Body of pancreas (tissue), 4 donors: ENCODE measurements at regions not wholly inside any gene's neighbourhood (a gene's known extent, or its start where the extent isn't known, plus 50 kb on each side); places are given as distances from the start of the nearest gene placed in this dataset.
A peak's percentile ranks its signal among the peaks of the same experiment; 100 is the strongest.

Experiments used
- ATAC-seq: fragments of 150-250 bp; one replicate; pipeline ENCODE4 v1.9.1; 2016
- DNase-seq, 4 donors: peaks; one replicate each; pipeline ENCODE4 v3.0.0-alpha.2; 2019
- H3K27ac ChIP-seq, 4 donors: fragments of 200-600 bp; sonication (generic); 1 replicate in 3 of 4; 2 replicates in 1 of 4; pipeline versions ENCODE4 v1.5.1 to v1.6.1; 2016 to 2019; ENCODE audit warnings: mild to moderate bottlenecking in 1 of 4, mixed read lengths in 1 of 4, moderate library complexity in 1 of 4
- H3K27me3 ChIP-seq, 2 donors: fragments of 200-600 bp; sonication (generic); one replicate each; pipeline ENCODE4 v1.6.0; 2016; ENCODE audit warnings: mild to moderate bottlenecking in 1 of 2
- H3K36me3 ChIP-seq, 2 donors: fragments of 200-600 bp; sonication (generic); replicated peaks in 1 of 2; 2 replicates each; pipeline ENCODE4 v1.5.1; 2016; ENCODE audit warnings: low read depth in 2 of 2; ENCODE audit not compliant: insufficient read depth in 1 of 2
- H3K4me1 ChIP-seq: fragments of 200-600 bp; sonication (generic); one replicate; pipeline ENCODE4 v1.6.0; 2016
- H3K4me3 ChIP-seq, 2 donors: fragments of 200-600 bp; sonication (generic); 1 replicate in 1 of 2; 2 replicates in 1 of 2; pipeline ENCODE4 v1.5.1; 2016 to 2019
- H3K9me3 ChIP-seq, 3 donors: fragments of 200-600 bp; sonication (generic); 1 replicate in 2 of 3; 2 replicates in 1 of 3; pipeline ENCODE4 v1.5.1; 2016
- POLR2A ChIP-seq, 3 donors: fragments of 450-650 bp; IDR thresholded peaks; one replicate each; pipeline ENCODE4 v1.6.1; 2016; ENCODE audit warnings: antibody characterized with exemption in 3 of 3, mild to moderate bottlenecking in 2 of 3
- WGBS, 2 donors: methylation state at CpG; one replicate each; pipeline ENCODE4 v1.1.5; 2017; 5-methylcytosine and 5-hydroxymethylcytosine counted together
- intact Hi-C: fragments of 100-400 bp; cut with DNase I; formaldehyde crosslinking; loops from one replicate; pipeline ENCODE4 v1.15.1; 2023
- TF ChIP-seq, protein P1 (sequence below), 7 experiments: fragments of 450-650 bp in 4 of 7; fragments of 200-600 bp in 3 of 7; sonication (generic) in 3 of 7; IDR thresholded peaks; one replicate each; pipeline ENCODE4 v1.5.1; 2016 to 2019; ENCODE audit warnings: antibody characterized with exemption in 7 of 7

DNA sequence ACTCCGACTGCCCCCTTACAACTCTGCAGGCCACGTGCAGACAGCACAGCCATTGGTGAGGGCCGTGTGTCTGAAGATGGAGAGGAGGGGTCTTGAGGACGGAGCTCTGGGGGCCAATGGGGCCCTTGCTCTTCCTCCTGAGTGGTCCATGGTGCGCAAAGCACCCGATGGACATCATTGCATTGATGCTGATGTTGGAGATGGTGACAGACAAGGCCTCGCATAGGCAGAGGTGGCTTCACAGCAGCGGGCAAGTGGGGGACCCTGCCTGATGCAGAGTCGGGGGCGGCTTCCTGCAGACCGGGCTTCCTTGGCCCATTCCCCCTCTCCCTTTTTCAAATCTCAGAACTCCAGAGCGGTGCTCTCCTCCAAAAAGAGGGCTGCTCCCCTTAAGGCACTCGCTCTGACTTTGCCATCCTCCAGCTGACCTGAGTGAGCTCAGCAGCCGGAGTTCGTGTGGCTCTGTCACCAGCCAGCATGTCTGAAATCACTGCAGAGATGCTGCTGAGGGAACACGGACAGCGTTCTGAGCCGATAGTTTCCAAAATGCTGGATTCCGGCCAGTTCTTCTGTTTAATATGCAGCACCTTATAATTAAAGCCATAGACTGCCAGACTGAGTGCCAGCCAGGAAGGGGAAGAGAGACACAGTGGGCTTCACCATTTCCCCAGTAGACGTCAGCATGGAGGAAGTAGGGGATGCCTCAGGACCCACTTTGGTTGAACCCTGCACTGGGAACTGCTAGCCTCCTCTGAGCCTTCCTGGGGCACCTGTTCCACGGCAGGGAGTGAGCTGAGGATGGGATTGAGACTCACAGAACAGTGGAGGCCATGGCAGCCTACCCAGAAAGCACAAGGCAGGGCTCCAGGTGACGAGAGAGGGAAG is 278.2 kb downstream of the BRD1 start:
- H3K4me1 ChIP-seq, result no peaks in the 10 kb centered on the region
- no peak overlapping the region for H3K4me3 ChIP-seq
- peak in 2 of 4 donors; percentile 2 to 4 for DNase-seq
- no peak overlapping the region for H3K27ac ChIP-seq
- TF ChIP-seq, protein P1, sequence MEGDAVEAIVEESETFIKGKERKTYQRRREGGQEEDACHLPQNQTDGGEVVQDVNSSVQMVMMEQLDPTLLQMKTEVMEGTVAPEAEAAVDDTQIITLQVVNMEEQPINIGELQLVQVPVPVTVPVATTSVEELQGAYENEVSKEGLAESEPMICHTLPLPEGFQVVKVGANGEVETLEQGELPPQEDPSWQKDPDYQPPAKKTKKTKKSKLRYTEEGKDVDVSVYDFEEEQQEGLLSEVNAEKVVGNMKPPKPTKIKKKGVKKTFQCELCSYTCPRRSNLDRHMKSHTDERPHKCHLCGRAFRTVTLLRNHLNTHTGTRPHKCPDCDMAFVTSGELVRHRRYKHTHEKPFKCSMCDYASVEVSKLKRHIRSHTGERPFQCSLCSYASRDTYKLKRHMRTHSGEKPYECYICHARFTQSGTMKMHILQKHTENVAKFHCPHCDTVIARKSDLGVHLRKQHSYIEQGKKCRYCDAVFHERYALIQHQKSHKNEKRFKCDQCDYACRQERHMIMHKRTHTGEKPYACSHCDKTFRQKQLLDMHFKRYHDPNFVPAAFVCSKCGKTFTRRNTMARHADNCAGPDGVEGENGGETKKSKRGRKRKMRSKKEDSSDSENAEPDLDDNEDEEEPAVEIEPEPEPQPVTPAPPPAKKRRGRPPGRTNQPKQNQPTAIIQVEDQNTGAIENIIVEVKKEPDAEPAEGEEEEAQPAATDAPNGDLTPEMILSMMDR (IDR thresholded peaks at IDR 0.05), result no peak
- TF ChIP-seq POLR2A (IDR thresholded peaks at IDR 0.05), result no peak
- 69 to 70% methylated on average over 22 of the region's 22 CpGs for WGBS, 2 donors
- H3K9me3 ChIP-seq, result peaks cover 0 to 12% (median 0%) of the 10 kb centered on the region in 3 donors
- H3K36me3 ChIP-seq, result no peaks in the 10 kb centered on the region
- H3K27me3 ChIP-seq, result no peaks in the 10 kb centered on the region
- intact Hi-C loops, result no loop called here
- no peak for ATAC-seq

DNA sequence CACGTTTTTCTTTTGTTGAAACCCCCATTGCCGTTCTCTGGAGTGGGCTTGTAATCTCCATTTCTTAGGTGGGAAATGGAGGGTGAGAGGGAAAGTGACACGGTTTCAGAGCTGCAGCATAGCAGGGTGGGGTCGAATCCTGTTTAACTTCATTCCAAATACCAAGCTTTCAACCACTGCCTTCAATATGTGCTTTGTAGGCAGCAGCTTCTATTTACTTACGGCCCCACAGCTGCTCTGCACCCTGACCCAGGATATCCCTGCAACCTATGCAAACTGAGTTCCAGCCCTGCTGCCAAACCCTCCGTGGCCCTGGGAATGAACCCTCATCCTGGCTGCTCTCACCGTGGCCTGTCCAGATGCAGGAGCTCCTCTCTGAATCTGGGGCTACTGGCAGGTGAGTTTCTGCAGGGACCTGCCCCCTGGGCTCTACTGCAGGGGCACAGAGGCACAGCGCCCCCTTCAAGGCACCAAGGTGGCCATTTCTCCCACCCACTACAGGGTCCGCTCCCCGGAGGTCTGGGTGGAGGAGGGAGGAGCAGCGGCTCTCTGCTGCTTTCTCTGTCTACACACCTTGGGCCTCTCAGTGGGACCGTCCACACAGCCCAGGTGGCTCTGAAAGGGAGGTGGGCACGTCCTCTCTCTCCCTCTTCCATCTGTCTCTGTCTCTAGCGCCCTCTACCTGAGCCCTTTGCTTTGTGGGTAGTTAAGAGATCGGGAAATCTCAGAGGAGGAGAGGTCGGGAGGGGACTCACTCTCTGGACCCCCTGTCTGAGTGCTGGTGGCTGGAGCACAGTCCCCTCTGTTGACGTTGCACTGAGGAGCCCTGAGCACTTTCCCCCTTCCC is 279.1 kb downstream of the BRD1 start:
- intact Hi-C loops, result no loop called here
- H3K4me3 ChIP-seq, result no peak overlapping the region
- DNase-seq, result peak in 1 of 4 donors; percentile 2
- H3K27ac ChIP-seq, result no peak overlapping the region
- peaks cover 0 to 12% (median 0%) of the 10 kb centered on the region in 3 donors for H3K9me3 ChIP-seq
- no peaks in the 10 kb centered on the region for H3K4me1 ChIP-seq
- no peaks in the 10 kb centered on the region for H3K27me3 ChIP-seq
- ATAC-seq, result no peak
- H3K36me3 ChIP-seq, result no peaks in the 10 kb centered on the region
- 14 to 17% methylated on average over 16 to 17 of the region's 17 CpGs for WGBS, 2 donors
- TF ChIP-seq, protein P1 (IDR thresholded peaks at IDR 0.05), result no peak
- TF ChIP-seq POLR2A (IDR thresholded peaks at IDR 0.05), result no peak

DNA sequence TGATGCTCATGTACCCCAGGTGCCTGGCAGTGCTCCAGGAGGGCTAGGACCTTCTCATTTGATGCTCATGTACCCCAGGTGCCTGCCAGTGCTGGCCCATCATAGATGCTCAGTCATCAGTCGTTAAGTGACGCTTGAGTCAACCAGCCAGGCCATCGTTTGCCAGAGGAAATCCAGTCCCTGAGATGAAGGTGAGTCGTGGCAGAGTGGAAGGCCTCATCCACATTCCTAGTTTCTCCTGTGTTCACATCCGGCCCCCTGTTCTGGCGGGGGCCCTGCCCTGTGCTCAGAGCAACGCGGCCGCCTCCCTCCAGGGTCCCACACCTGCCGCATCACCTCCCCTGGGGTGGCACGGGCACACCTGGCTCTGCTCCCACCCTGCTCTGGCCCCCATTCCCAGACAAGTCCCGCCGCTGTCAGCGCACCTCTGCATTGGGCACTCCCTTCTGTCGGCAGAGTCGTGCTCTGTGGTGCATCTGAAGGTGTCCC is 279.9 kb downstream of the BRD1 start:
- ATAC-seq, result no peak
- Histone ChIP-seq H3K27ac (no peak overlapping the region), H3K4me1 (no peaks in the 10 kb centered on the region), H3K27me3 (no peaks in the 10 kb centered on the region), H3K4me3 (no peak overlapping the region), H3K36me3 (no peaks in the 10 kb centered on the region), H3K9me3 (peaks cover 0 to 12% (median 0%) of the 10 kb centered on the region in 3 donors)
- DNase-seq, result peak in 2 of 4 donors; percentile 3 to 4
- 27 to 49% methylated on average over 7 to 16 of the region's 16 CpGs for WGBS, 2 donors
- no peak for TF ChIP-seq POLR2A (IDR thresholded peaks at IDR 0.05)
- TF ChIP-seq, protein P1 (IDR thresholded peaks at IDR 0.05), result no peak
- intact Hi-C loops, result no loop called here

DNA sequence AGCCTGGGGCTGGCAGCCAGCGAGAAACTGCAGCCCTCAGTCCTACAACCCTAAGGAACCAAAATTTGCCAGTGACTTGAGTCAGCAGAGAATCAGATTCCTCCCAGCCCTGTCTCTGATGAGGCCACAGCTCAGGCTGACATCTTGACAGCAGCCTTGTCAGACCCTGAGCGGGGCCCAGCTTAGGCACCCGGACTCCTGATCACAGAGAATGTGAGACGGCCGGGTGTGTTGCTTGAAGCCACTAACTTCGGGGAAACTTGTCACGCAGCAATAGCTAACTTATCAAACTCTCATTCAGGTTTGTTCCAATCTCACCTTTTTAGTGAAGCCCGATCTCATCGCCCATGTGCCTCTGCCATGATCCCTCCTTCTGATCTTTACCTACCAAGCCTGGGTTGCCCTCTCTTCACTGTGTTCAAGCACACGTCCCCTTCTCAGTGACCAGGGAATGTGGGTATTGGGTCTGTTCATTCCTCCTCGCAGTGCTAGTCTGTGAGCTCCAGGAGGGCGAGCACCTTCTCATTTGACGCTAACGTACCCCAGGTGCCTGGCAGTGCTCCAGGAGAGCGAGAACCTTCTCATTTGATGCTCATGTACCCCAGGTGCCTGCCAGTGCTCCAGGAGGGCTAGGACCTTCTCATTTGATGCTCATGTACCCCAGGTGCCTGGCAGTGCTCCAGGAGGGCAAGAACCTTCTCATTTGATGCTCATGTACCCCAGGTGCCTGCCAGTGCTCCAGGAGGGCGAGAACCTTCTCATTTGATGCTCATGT is 280.7 kb downstream of the BRD1 start:
- 77 to 82% methylated on average over 15 to 16 of the region's 16 CpGs for WGBS, 2 donors
- ATAC-seq, result no peak
- peak in 2 of 4 donors; percentile 2 for DNase-seq

More for the DNA sequence above, 280.7 kb downstream of the BRD1 start:
- TF ChIP-seq POLR2A (IDR thresholded peaks at IDR 0.05), result no peak
- TF ChIP-seq, protein P1 (IDR thresholded peaks at IDR 0.05), result no peak
- no peaks in the 10 kb centered on the region for H3K4me1 ChIP-seq
- intact Hi-C loops, result no loop called here
- peaks cover 0 to 12% (median 0%) of the 10 kb centered on the region in 3 donors for H3K9me3 ChIP-seq
- no peak overlapping the region for H3K4me3 ChIP-seq
- H3K27ac ChIP-seq, result no peak overlapping the region
- H3K27me3 ChIP-seq, result no peaks in the 10 kb centered on the region
- H3K36me3 ChIP-seq, result no peaks in the 10 kb centered on the region
